ENCODE measurements at regions not wholly inside any gene's neighbourhood (a gene's known extent, or its start where the extent isn't known, plus 50 kb on each side); places are given as distances from the start of the nearest gene placed in this dataset.

DNA sequence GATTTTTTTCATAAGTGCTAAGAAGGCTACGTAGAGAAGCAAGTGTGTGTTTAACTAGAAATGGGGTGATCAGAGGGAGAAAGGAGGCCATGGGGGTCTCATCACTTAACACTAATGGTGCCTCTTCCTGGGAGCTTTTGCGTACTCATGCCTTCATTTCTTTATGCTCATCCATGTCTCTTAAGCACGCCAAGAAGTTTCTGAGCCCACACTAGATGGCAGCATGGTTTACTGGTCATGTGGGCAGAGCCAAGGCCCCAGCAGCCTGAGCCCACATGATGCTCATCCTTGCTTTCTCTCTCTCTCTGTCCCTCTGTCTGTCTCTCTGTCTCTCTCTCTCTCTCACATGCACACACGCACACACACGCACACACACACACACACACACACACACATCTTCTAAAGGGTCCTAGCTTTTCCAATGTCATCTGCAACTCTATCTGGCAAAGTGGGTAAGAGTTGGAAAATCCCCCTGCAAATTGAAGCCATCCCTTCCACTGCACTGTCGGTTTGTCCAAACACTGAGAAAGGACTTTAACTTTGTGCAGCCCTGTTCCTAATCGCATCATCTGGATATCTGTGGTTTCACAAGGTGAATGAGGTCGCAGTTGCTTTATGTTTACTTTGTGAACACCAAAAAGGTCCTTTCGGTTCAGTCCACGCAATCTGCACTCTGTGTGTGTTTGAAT is 137.1 kb upstream of the CCDC68 start:
- Mint-ChIP-seq H3K27ac (no peak overlapping the region), H3K4me3 (no peak overlapping the region), H3K36me3 (ENCODE audit: insufficient read depth) (no peaks in the 10 kb centered on the region), H3K27me3 (no peaks in the 10 kb centered on the region), H3K4me1 (ENCODE audit: low read depth in 2 of 2) (no peaks in the 10 kb centered on the region), H3K9me3 (peaks cover 0 to 4% of the 10 kb centered on the region in 2 donors)
- ATAC-seq (replicated peaks) = no peak
- no peak for DNase-seq

DNA sequence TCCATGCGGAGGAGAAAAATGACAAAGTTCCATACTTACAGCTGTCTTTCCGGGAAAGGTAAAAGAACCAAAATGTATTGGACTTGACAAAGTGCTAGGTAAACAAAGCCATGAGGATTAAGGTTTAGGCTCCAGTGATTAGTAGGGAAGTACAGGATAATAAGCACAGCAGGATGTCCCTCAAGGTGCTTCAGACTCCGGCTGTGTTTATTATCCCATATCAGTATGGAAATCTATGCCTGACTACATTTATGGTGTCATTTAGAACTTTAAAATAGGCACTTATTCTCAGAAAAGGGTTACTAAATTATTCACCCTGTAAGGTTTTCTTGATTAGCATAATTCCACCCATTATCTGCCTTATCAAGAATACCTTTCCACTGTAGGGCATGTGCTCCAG is 136.3 kb upstream of the CCDC68 start:
- Mint-ChIP-seq H3K27me3 (no peaks in the 10 kb centered on the region), H3K27ac (no peak overlapping the region), H3K9me3 (peaks cover 0 to 4% of the 10 kb centered on the region in 2 donors), H3K36me3 (ENCODE audit: insufficient read depth) (no peaks in the 10 kb centered on the region), H3K4me1 (ENCODE audit: low read depth in 2 of 2) (no peaks in the 10 kb centered on the region), H3K4me3 (no peak overlapping the region)
- no peak for DNase-seq
- ATAC-seq (replicated peaks) = no peak

DNA sequence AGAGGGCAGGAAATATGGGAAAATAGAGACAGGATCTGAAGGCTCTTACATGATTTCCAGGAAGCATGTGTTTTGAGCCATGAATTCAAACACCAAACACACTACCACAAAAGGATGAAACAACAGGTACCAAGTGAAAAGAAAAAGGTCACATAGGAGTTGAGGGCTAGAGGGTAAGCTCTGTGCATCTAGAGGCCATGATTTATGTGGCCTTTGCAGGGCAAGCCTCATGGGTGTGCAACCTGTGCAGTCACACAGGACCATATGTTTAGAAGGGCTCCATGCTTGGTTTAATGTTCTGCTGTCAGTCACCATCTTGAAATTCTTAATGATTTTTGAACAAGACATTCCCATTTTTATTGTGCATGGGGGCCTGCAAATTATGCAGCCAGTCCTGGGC is 134.5 kb upstream of the CCDC68 start:
- H3K36me3 Mint-ChIP-seq (ENCODE audit: insufficient read depth) = no peaks in the 10 kb centered on the region

DNA sequence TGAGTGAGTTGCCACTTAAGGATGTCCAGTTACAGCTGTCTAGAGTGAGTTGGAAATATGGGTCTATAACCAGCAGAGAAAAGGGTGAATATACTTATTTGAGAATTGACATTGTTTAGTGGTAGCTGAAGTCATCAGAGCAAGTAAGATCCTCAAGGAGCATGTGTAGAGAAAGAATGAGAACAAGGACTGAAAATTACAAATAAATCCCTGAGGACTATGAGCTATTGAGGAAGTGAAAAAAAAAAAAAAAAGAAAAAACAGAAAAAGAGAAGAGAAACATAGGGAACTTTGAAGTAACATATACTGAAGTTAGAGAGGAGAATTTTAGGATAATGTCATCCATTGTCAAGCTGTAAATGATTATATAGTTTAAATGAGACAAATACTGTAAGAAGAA is 134.0 kb upstream of the CCDC68 start:
- DNase-seq (no peak), ATAC-seq (replicated peaks) (no peak)
- Mint-ChIP-seq H3K4me3 (no peak overlapping the region), H3K27me3 (no peaks in the 10 kb centered on the region), H3K9me3 (peaks cover 0 to 4% of the 10 kb centered on the region in 2 donors), H3K27ac (no peak overlapping the region), H3K36me3 (ENCODE audit: insufficient read depth) (no peaks in the 10 kb centered on the region), H3K4me1 (ENCODE audit: low read depth in 2 of 2) (no peaks in the 10 kb centered on the region)

More for the DNA sequence above, 134.5 kb upstream of the CCDC68 start:
- ATAC-seq (replicated peaks) = no peak
- Mint-ChIP-seq H3K4me1 (ENCODE audit: low read depth in 2 of 2) (no peaks in the 10 kb centered on the region), H3K27me3 (no peaks in the 10 kb centered on the region), H3K27ac (no peak overlapping the region), H3K4me3 (no peak overlapping the region), H3K9me3 (peaks cover 0 to 4% of the 10 kb centered on the region in 2 donors)
- no peak for DNase-seq

DNA sequence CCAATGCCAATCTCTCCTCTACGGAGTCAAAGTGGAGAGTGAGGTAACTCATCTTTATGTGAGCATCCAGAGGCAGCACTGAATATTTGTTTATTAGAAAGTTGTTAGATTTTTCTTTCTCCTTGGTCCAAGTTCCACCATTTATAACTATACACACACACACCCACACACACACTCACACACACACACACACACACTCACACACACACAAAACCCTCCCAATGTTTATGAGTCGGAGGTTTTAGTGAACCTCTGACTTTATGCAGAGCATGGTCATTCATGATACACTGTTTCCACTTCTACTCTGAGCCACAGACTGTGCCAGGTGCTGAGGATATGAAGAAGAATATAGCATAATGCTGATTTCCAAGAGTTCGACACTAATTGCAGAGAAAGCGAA is 132.9 kb upstream of the CCDC68 start:
- no peaks in the 10 kb centered on the region for H3K36me3 Mint-ChIP-seq (ENCODE audit: insufficient read depth)
- DNase-seq = no peak
- no peaks in the 10 kb centered on the region for H3K4me1 Mint-ChIP-seq (ENCODE audit: low read depth in 2 of 2)
- H3K4me3 Mint-ChIP-seq = no peak overlapping the region
- H3K27me3 Mint-ChIP-seq = no peaks in the 10 kb centered on the region
- peaks cover 0 to 1% of the 10 kb centered on the region in 2 donors for H3K9me3 Mint-ChIP-seq
- no peak overlapping the region for H3K27ac Mint-ChIP-seq
- ATAC-seq (replicated peaks) = no peak

DNA sequence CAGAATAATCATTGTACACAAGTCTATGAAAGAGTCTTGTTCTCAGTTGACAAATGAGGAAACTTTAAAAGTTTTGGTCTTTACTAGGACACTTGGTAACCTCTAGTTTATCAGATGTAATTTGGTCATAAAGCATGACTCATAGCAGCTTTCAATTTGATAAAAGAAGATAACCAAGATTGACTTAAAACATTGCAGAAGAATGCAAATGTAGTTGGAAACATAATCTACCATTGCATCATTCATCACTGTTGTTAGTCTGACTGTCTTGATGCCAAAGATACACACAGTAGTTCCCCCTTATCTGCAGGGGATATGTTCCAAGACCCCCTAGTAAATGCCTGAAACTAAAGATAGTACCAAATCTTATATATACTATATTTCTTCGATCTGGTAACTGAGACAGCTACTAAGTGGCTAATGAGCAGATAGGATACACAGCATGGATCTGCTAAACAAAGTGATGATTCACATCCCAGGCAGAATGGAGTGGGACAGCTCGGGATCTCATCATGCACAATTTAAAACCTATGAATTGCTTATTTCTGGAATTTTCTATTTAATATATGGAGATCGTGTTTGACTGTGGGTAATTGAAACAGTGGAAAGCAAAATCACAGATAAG is 131.4 kb upstream of the CCDC68 start:
- ATAC-seq (replicated peaks) (no peak), DNase-seq (no peak)
- Mint-ChIP-seq H3K27ac (no peak overlapping the region), H3K4me3 (no peak overlapping the region), H3K4me1 (ENCODE audit: low read depth in 2 of 2) (no peaks in the 10 kb centered on the region), H3K27me3 (no peaks in the 10 kb centered on the region), H3K9me3 (peaks cover 0 to 1% of the 10 kb centered on the region in 2 donors), H3K36me3 (ENCODE audit: insufficient read depth) (no peaks in the 10 kb centered on the region)

DNA sequence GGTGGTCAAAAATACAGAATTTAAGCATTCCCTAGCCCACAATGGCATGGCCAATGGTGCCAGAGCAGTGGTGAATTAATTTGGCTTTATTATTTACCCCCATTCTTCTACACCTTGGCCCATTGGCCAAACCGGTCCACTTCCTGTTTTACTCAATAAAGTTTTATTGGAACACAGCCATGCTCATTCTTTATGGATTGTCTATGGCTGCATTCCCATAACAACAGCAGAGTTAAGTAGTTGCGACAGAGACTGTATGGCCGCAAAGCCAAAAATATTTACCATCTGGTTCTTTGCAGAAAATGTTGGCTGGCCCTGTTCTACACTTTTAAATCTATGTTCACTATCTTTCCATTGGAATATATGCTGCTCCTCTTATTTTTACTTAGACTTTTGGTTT is 130.3 kb upstream of the CCDC68 start:
- Mint-ChIP-seq H3K27me3 (no peaks in the 10 kb centered on the region), H3K27ac (no peak overlapping the region), H3K9me3 (peaks cover 0 to 1% of the 10 kb centered on the region in 2 donors), H3K36me3 (ENCODE audit: insufficient read depth) (no peaks in the 10 kb centered on the region), H3K4me3 (no peak overlapping the region), H3K4me1 (ENCODE audit: low read depth in 2 of 2) (no peaks in the 10 kb centered on the region)
- ATAC-seq (replicated peaks) (no peak), DNase-seq (no peak)

DNA sequence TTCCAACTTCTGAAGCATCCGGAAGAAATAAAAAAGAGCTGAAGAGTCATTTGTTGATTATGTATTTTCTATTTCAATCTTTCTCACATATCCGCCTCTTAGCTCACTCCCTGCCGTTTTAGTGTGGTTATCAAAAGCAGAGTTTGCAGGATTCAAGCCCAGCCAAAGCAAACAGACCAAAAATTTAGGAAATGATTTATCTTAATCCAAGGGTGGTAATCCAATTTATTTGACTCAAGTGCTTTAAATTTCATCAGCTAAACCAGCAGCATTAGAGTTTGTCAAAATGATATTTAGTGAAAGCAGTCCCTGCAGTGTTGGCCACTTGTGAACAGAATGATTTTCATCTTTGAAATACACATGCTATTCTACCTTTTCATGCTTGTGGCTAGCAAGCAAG is 129.3 kb upstream of the CCDC68 start:
- H3K27ac Mint-ChIP-seq = no peak overlapping the region
- no peak for ATAC-seq (replicated peaks)
- no peak overlapping the region for H3K4me3 Mint-ChIP-seq
- no peak for DNase-seq
- peaks cover 0 to 3% of the 10 kb centered on the region in 2 donors for H3K9me3 Mint-ChIP-seq
- no peaks in the 10 kb centered on the region for H3K36me3 Mint-ChIP-seq (ENCODE audit: insufficient read depth)
- no peaks in the 10 kb centered on the region for H3K4me1 Mint-ChIP-seq (ENCODE audit: low read depth in 2 of 2)
- H3K27me3 Mint-ChIP-seq = no peaks in the 10 kb centered on the region

DNA sequence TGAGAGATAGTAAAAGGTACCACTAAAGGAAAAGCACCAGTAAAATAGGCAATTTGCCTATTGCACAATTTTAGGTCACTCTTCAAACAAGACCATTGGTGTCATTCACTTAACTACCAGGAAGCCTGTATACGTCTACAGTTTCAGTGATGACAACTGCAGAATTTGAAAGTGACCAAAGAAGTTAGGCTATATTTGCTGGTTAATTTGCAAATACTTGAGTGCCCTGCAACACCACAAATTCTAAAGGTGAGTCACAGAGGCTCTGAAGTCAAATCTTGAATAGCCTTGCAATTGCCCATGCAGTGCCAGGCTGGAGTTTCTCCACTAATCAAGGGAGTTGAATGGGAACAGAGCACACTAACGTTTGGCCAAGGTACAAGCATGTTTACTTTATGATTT is 128.7 kb upstream of the CCDC68 start:
- ATAC-seq (replicated peaks) = no peak
- Mint-ChIP-seq H3K9me3 (peaks cover 0 to 2% of the 10 kb centered on the region in 2 donors), H3K36me3 (ENCODE audit: insufficient read depth) (no peaks in the 10 kb centered on the region), H3K27me3 (no peaks in the 10 kb centered on the region), H3K4me3 (no peak overlapping the region), H3K4me1 (ENCODE audit: low read depth in 2 of 2) (no peaks in the 10 kb centered on the region), H3K27ac (no peak overlapping the region)
- DNase-seq = no peak

DNA sequence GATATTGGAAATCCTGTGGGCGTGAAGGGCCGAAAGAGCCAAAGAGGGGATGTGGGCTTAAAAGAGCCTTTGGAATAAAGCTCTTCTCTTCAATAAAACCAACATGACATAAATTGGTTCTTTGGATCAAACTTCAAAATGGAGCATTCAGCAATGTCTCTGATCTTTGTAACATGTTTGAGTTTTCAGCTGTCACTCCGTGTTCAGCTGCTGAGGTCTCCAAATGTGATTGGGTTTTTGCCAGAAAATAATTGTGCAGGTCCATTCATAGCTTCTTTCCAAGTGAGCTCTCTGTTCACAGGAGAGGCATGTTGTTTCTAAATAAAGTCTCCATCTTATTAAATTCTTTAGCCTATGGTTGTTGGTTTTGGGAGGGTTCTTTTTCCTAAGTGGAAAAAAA is 127.6 kb upstream of the CCDC68 start:
- Mint-ChIP-seq H3K27me3 (no peaks in the 10 kb centered on the region), H3K4me1 (ENCODE audit: low read depth in 2 of 2) (no peaks in the 10 kb centered on the region), H3K36me3 (ENCODE audit: insufficient read depth) (no peaks in the 10 kb centered on the region), H3K9me3 (peaks cover 0 to 2% of the 10 kb centered on the region in 2 donors), H3K27ac (no peak overlapping the region), H3K4me3 (no peak overlapping the region)
- ATAC-seq (replicated peaks) = no peak
- DNase-seq = no peak

DNA sequence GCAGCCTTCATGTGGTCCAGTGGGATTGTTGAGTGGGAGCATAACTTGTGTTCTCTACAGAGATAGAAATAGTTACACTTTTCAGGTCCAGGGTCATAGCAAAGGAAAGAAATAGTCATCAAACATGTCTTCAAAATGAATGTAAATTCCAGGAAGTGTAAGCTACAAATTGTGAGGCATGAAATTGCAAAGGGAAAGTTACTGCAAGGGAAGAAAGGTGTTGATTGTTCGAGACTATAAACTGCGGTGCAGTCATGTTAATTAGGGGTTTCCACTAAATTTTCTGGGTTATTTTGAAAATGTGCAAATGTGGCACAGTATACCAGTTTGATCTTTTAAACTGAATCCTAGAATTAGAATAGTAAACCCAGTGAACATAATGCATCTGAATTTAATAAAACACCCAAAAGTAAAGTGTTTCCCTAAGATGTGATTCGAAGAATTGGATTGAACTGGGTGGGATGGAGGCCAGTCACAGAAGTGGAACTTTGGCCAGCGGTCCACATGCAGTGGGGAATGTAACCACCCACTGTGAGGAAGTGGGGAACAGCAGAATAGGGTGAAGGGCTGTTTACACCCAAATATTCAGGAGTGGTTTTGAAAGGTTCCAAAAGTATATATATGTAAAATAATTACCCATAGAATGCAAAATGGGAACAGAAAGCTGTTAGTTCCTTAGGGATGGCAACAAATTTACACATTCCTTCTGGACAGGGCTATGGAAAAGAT is 126.5 kb upstream of the CCDC68 start:
- H3K4me3 Mint-ChIP-seq = no peak overlapping the region
- no peaks in the 10 kb centered on the region for H3K4me1 Mint-ChIP-seq (ENCODE audit: low read depth in 2 of 2)
- H3K27me3 Mint-ChIP-seq = no peaks in the 10 kb centered on the region
- no peaks in the 10 kb centered on the region for H3K36me3 Mint-ChIP-seq (ENCODE audit: insufficient read depth)
- peaks cover 0 to 2% of the 10 kb centered on the region in 2 donors for H3K9me3 Mint-ChIP-seq
- H3K27ac Mint-ChIP-seq = no peak overlapping the region
- ATAC-seq (replicated peaks) (no peak), DNase-seq (no peak)

DNA sequence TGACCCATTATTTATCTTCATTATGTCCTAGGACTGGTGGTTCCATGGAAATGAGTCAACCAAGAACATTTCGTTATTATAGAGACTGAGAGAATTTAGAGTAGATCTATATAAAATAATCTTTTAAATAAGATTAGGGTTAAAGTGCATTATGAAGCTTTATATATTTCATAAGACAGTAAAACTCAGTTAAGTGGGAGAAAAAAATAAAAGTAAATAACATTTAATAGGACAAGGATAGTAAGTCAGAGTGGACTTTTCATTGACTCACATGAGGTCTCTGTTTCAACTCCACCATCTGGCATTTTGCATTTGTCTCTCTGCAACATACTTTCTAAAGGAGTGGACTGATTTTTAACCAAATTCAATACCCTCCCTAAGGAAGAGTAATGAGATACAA is 125.3 kb upstream of the CCDC68 start:
- no peaks in the 10 kb centered on the region for H3K36me3 Mint-ChIP-seq (ENCODE audit: insufficient read depth)
- H3K9me3 Mint-ChIP-seq = peaks cover 0 to 2% of the 10 kb centered on the region in 2 donors
- DNase-seq (no peak), ATAC-seq (replicated peaks) (no peak)
- no peak overlapping the region for H3K27ac Mint-ChIP-seq
- no peak overlapping the region for H3K4me3 Mint-ChIP-seq
- no peaks in the 10 kb centered on the region for H3K4me1 Mint-ChIP-seq (ENCODE audit: low read depth in 2 of 2)
- H3K27me3 Mint-ChIP-seq = peaks cover 0 to 10% of the 10 kb centered on the region in 2 donors

DNA sequence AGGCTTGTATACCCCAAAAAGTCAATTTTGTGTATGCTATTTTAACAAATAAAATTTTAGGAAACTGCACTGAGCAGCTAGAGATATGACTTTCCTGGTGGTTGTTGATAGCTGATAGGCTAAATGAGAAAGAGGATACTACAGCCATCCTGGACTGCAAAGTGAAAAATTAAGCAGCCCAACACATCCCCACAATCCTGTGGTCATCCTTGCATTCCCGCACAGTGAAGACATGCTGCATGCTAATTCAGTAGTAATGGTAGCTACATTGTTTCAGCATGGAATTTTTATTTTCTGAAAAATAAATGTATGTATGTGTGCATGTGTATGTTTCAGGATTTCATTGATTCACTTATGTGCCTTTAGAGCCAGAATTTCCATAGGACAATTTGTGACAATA is 124.2 kb upstream of the CCDC68 start:
- H3K9me3 Mint-ChIP-seq = peaks cover 0 to 2% of the 10 kb centered on the region in 2 donors
- peaks cover 0 to 13% of the 10 kb centered on the region in 2 donors for H3K27me3 Mint-ChIP-seq
- H3K36me3 Mint-ChIP-seq (ENCODE audit: insufficient read depth) = no peaks in the 10 kb centered on the region
- H3K4me1 Mint-ChIP-seq (ENCODE audit: low read depth in 2 of 2) = no peaks in the 10 kb centered on the region
- no peak for ATAC-seq (replicated peaks)
- H3K27ac Mint-ChIP-seq = no peak overlapping the region
- DNase-seq = no peak
- H3K4me3 Mint-ChIP-seq = no peak overlapping the region

Data from effector memory CD8-positive, alpha-beta T cell (primary cell).